ENCODE measurements at regions not wholly inside any gene's neighbourhood (a gene's known extent, or its start where the extent isn't known, plus 50 kb on each side); places are given as distances from the start of the nearest gene placed in this dataset.
"Not testable (repeated sequence)": the region's sequence is repeated elsewhere in the genome, so short reads cannot be mapped to it uniquely, and the experiment has no call there.

- no peak overlapping the region for H3K4me3 ChIP-seq
- DNase-seq (ENCODE audit: low spot score) = no peak
- no peaks in the 10 kb centered on the region for H3K36me3 ChIP-seq
- Mint-ChIP-seq H3K27me3 (ENCODE audit: insufficient read depth, low read depth) (peaks cover 6% of the 10 kb centered on the region), H3K4me3 (no peak overlapping the region), H3K9me3 (no peaks in the 10 kb centered on the region), H3K4me1 (peaks cover 8% of the 10 kb centered on the region), H3K36me3 (no peaks in the 10 kb centered on the region), H3K27ac (no peak overlapping the region)
- no peak overlapping the region for H3K27ac ChIP-seq
- H3F3A ChIP-seq (ENCODE audit: low read depth) = no peaks in the 10 kb centered on the region
- H3K79me2 ChIP-seq (ENCODE audit: low read depth) = no peaks in the 10 kb centered on the region
- H2AFZ ChIP-seq (replicated peaks) = no peak overlapping the region
- no peak overlapping the region for H3K4me2 ChIP-seq
- H3K4me1 ChIP-seq = no peaks in the 10 kb centered on the region
- H3K9ac ChIP-seq = no peak overlapping the region
- H3K9me3 ChIP-seq (ENCODE audit: low read depth) = no peaks in the 10 kb centered on the region
- TF ChIP-seq EZH2 (IDR thresholded peaks at IDR 0.05) = no peak
- TF ChIP-seq CTCF (IDR thresholded peaks at IDR 0.05) = no peak
- no peak for TF ChIP-seq EZH2phosphoT487 (IDR thresholded peaks at IDR 0.05)
- no peaks in the 10 kb centered on the region for H4K20me1 ChIP-seq (ENCODE audit: low read depth)
- no peaks in the 10 kb centered on the region for H3K27me3 ChIP-seq
These were observed 85.2 kb upstream of the HTR4 start for GRCh38 chr5:148739524-148739923.

GRCh38 chr5:148740079-148740858 lies 85.9 kb upstream of the HTR4 start:
- no peaks in the 10 kb centered on the region for H3K36me3 Mint-ChIP-seq
- Histone ChIP-seq H3K4me3 (no peak overlapping the region), H2AFZ (replicated peaks) (no peak overlapping the region), H3K4me2 (no peak overlapping the region), H3K79me2 (ENCODE audit: low read depth) (no peaks in the 10 kb centered on the region), H3K9me3 (ENCODE audit: low read depth) (no peaks in the 10 kb centered on the region), H3K27ac (no peak overlapping the region), H3K27me3 (no peaks in the 10 kb centered on the region), H3K4me1 (no peaks in the 10 kb centered on the region), H3K36me3 (no peaks in the 10 kb centered on the region), H4K20me1 (ENCODE audit: low read depth) (no peaks in the 10 kb centered on the region), H3F3A (ENCODE audit: low read depth) (no peaks in the 10 kb centered on the region), H3K9ac (no peak overlapping the region)
- no peak for DNase-seq (ENCODE audit: low spot score)
- H3K9me3 Mint-ChIP-seq = no peaks in the 10 kb centered on the region
- H3K27me3 Mint-ChIP-seq (ENCODE audit: insufficient read depth, low read depth) = peaks cover 6% of the 10 kb centered on the region
- TF ChIP-seq EZH2 (IDR thresholded peaks at IDR 0.05) (no peak), CTCF (IDR thresholded peaks at IDR 0.05) (no peak), EZH2phosphoT487 (IDR thresholded peaks at IDR 0.05) (no peak)
- H3K27ac Mint-ChIP-seq = no peak overlapping the region
- peaks cover 8% of the 10 kb centered on the region for H3K4me1 Mint-ChIP-seq
- H3K4me3 Mint-ChIP-seq = no peak overlapping the region

- peak; percentile 29 for DNase-seq (ENCODE audit: low spot score)
- Histone ChIP-seq H3F3A (ENCODE audit: low read depth) (no peaks in the 10 kb centered on the region), H3K4me1 (no peaks in the 10 kb centered on the region), H3K36me3 (no peaks in the 10 kb centered on the region), H3K9ac (no peak overlapping the region), H2AFZ (replicated peaks) (no peak overlapping the region), H3K27ac (no peak overlapping the region), H3K4me3 (no peak overlapping the region), H3K27me3 (no peaks in the 10 kb centered on the region), H3K79me2 (ENCODE audit: low read depth) (no peaks in the 10 kb centered on the region), H3K9me3 (ENCODE audit: low read depth) (no peaks in the 10 kb centered on the region), H3K4me2 (no peak overlapping the region), H4K20me1 (ENCODE audit: low read depth) (no peaks in the 10 kb centered on the region)
- Mint-ChIP-seq H3K9me3 (no peaks in the 10 kb centered on the region), H3K36me3 (no peaks in the 10 kb centered on the region), H3K27ac (no peak overlapping the region), H3K4me1 (peaks cover 8% of the 10 kb centered on the region), H3K27me3 (ENCODE audit: insufficient read depth, low read depth) (peaks cover 6% of the 10 kb centered on the region), H3K4me3 (no peak overlapping the region)
- TF ChIP-seq CTCF (IDR thresholded peaks at IDR 0.05) (peak; percentile 81), EZH2 (IDR thresholded peaks at IDR 0.05) (no peak), EZH2phosphoT487 (IDR thresholded peaks at IDR 0.05) (no peak)
These were observed 85.3 kb upstream of the ADRB2 start for GRCh38 chr5:148740966-148741742.

- not testable (repeated sequence) for H3K4me3 ChIP-seq; H3K79me2 ChIP-seq (ENCODE audit: low read depth); H3K4me3 Mint-ChIP-seq; H3K4me1 ChIP-seq; H2AFZ ChIP-seq (replicated peaks); H4K20me1 ChIP-seq (ENCODE audit: low read depth); H3K4me1 Mint-ChIP-seq; H3K9me3 ChIP-seq (ENCODE audit: low read depth); H3K36me3 ChIP-seq; DNase-seq (ENCODE audit: low spot score); H3K27ac Mint-ChIP-seq; H3K27me3 ChIP-seq; H3K36me3 Mint-ChIP-seq; H3K27ac ChIP-seq; H3K4me2 ChIP-seq; H3K9me3 Mint-ChIP-seq; H3K9ac ChIP-seq; H3K27me3 Mint-ChIP-seq (ENCODE audit: insufficient read depth, low read depth); H3F3A ChIP-seq (ENCODE audit: low read depth)
These were observed 84.6 kb upstream of the ADRB2 start for GRCh38 chr5:148741766-148742165.

GRCh38 chr5:148744380-148744779 lies 82.0 kb upstream of the ADRB2 start:
- H3K79me2 ChIP-seq (ENCODE audit: low read depth); H3K4me3 Mint-ChIP-seq; H3K4me1 Mint-ChIP-seq: not testable (repeated sequence)

More at GRCh38 chr5:148744380-148744779, 82.0 kb upstream of the ADRB2 start:
- H3K4me2 ChIP-seq; H3K27me3 Mint-ChIP-seq (ENCODE audit: insufficient read depth, low read depth); H3K27ac Mint-ChIP-seq; DNase-seq (ENCODE audit: low spot score); H3F3A ChIP-seq (ENCODE audit: low read depth); H3K9me3 Mint-ChIP-seq; H3K27me3 ChIP-seq; H3K27ac ChIP-seq; H3K9me3 ChIP-seq (ENCODE audit: low read depth); H3K36me3 Mint-ChIP-seq; H2AFZ ChIP-seq (replicated peaks); H4K20me1 ChIP-seq (ENCODE audit: low read depth); H3K36me3 ChIP-seq; H3K4me1 ChIP-seq; H3K9ac ChIP-seq; H3K4me3 ChIP-seq: not testable (repeated sequence)
